C4-2B (cell line): ENCODE measurements at regions not wholly inside any gene's neighbourhood (a gene's known extent, or its start where the extent isn't known, plus 50 kb on each side); places are given as distances from the start of the nearest gene placed in this dataset.

Source experiments
- CTCF ChIP-seq: fragments of 450-650 bp; conservative IDR thresholded peaks from 2 replicates; pipeline ENCODE4 v1.5.1; 2017; ENCODE audit warnings: mild to moderate bottlenecking
- ZFX ChIP-seq: fragments of 450-650 bp; IDR thresholded peaks from 2 replicates; pipeline ENCODE4 v1.6.1; 2017

DNA sequence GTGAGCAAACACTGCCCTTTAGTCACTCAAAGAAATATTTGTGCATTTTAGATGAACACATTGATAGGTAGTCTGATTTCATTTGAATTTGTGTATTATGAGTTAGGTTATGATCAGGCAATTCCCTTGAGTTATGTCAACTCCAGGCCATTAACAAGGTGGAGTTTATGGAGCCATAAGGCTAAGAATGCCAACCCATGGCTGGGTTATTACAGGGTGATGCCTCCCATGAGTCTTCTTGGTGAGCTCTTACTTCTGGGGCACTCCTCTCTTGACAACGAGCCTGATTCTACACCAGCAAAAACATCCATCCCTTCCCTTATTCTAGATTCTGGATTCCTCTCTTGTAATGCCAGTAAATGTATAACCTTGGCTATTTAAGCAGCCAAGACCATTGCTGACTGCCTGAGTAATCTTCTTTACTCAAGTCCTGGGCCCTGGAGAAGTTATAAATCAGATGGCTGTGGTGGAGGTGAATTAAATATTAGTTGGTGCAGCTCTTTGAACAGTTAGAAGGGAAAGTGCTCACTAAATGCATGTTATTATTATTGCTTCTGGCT is 645.7 kb upstream of the TENM4 start:
- no peak for TF ChIP-seq CTCF
- no peak for TF ChIP-seq ZFX
